ENCODE measurements at regions not wholly inside any gene's neighbourhood (a gene's known extent, or its start where the extent isn't known, plus 50 kb on each side); places are given as distances from the start of the nearest gene placed in this dataset.
"Not testable (repeated sequence)": the region's sequence is repeated elsewhere in the genome, so short reads cannot be mapped to it uniquely, and the experiment has no call there.

DNA sequence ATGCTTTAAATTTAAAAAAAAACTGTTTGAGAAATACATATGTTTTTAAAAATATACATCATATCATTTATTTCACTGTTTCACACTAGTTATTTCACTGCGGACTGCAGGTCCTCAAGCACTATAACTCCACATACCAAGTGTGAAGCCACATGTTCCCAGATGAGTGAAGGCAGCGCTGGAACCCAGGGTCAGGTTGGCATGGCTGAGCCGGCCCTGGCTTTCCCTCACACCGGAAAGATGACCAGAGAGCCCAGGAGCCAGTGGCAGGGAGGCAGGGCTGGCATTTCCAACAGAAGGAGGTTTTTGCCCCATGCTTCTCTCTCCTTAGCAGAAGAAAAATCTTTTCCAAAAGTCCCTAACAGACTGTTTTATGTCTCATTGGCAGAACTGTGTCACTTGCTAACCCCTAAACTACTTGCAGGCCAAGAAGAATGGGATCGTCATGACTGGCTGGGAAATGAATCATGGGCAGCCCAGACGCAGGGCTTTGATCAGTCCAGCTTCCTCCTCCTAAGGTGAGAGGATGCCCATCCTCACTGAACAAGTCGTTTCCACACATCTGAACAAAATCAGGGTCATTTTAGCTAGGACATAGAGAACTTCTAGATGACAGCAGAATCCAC is 287.6 kb upstream of the HNRNPA3 start:
- Histone ChIP-seq H3K4me3 (no peak overlapping the region), H3K27me3 (no peaks in the 10 kb centered on the region), H3K27ac (no peak overlapping the region), H3K4me1 (no peaks in the 10 kb centered on the region), H3K9me3 (peaks cover 0 to 4% (median 0%) of the 10 kb centered on the region in 3 donors), H3K36me3 (no peaks in the 10 kb centered on the region)
- TF ChIP-seq, protein P1, sequence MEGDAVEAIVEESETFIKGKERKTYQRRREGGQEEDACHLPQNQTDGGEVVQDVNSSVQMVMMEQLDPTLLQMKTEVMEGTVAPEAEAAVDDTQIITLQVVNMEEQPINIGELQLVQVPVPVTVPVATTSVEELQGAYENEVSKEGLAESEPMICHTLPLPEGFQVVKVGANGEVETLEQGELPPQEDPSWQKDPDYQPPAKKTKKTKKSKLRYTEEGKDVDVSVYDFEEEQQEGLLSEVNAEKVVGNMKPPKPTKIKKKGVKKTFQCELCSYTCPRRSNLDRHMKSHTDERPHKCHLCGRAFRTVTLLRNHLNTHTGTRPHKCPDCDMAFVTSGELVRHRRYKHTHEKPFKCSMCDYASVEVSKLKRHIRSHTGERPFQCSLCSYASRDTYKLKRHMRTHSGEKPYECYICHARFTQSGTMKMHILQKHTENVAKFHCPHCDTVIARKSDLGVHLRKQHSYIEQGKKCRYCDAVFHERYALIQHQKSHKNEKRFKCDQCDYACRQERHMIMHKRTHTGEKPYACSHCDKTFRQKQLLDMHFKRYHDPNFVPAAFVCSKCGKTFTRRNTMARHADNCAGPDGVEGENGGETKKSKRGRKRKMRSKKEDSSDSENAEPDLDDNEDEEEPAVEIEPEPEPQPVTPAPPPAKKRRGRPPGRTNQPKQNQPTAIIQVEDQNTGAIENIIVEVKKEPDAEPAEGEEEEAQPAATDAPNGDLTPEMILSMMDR (IDR thresholded peaks at IDR 0.05), result no peak
- no peak for DNase-seq
- intact Hi-C loops (cut with DNase I; ENCODE audit: low total_unique reads), result no loop called here

DNA sequence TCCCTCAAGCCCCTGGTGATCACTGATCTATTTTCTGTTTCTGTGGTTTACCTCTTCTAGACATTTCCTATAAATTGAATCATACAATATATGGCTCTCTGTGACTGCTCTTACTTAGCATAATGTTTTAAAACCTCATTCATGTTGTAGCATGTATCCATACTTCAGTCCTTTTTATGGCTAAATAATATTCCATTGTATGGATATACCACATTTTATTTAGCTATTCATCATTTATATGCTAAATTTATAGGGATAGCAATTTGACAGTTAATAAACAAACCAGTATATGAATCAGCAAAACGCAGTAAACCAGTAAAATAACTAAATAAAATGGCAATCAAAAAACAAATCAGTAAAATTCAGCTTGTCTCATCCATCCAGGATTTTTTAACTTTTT is 286.1 kb upstream of the HNRNPA3 start:
- Histone ChIP-seq H3K27ac (no peak overlapping the region), H3K4me1 (no peaks in the 10 kb centered on the region), H3K4me3 (no peak overlapping the region), H3K9me3 (peaks cover 0 to 4% (median 0%) of the 10 kb centered on the region in 3 donors), H3K36me3 (no peaks in the 10 kb centered on the region), H3K27me3 (no peaks in the 10 kb centered on the region)
- no peak for DNase-seq
- intact Hi-C loops (cut with DNase I; ENCODE audit: low total_unique reads), result no loop called here
- TF ChIP-seq, protein P1 (IDR thresholded peaks at IDR 0.05), result no peak

DNA sequence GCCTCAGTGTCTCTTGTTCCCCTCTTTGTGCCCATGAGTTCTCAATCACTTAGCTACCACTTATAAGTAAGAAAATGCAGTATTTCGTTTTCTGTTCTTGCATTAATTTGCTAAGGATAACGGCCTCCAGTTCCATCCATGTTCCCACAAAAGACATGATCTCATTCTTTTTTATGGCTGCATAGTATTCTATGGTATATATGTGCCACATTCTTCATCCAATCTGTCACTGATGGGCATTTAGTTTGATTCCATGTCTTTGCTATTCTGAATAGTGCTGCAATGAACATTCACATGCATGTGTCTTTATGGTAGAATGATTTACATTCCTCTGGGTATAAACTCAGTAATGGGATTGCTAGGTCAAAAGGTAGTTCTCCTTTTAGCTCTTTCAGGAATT is 283.2 kb upstream of the HNRNPA3 start:
- H3K36me3 ChIP-seq; H3K27me3 ChIP-seq; H3K27ac ChIP-seq; H3K4me3 ChIP-seq; H3K9me3 ChIP-seq; intact Hi-C loops (cut with DNase I; ENCODE audit: low total_unique reads); H3K4me1 ChIP-seq; DNase-seq: not testable (repeated sequence)

DNA sequence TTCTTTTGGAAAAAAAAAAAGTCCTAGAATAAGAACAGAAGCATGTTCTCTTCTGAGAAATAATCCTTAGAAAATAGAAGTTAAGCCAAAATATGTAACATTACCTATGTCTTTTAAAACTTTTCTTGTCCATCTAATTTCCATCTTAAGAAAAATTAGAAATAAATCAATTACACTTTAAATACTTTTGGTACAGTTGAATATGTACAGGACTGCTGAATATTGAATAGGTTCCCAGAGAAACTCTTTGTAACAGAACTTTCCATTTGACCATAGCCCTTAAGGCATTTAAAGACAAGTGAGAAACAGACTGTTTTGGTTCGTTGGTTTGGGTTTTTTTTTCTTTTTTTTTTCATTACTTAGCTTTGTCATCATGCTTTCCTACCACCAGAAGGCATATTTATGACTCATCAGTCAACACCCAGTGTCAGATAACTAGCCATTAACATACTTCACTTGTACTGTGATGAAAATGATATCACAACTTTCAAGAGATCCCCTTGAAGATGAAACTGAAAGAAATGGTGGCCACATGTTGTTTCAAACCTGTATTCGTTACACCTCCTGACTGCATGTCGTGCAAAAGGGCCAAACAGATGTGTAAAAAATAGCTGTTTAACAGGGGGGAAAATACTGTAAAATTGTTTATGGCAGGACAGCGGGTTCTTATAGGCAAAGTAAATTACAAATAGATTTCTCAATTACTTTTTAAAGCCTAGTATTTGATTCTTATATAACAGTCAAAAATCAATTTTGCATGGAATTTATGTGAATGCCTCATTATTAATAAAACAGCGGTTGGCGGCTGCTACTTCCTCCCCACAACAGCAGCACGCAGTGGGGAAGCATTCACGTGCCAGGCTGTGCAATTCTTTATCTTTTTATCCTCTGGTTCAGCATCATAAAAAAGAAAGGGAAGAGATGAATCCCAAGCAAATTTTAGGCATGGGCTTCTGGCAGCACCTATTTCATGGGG is 280.7 kb upstream of the HNRNPA3 start:
- Histone ChIP-seq H3K4me1 (no peaks in the 10 kb centered on the region), H3K27me3 (no peaks in the 10 kb centered on the region), H3K4me3 (no peak overlapping the region), H3K36me3 (no peaks in the 10 kb centered on the region), H3K9me3 (no peaks in the 10 kb centered on the region), H3K27ac (no peak overlapping the region)
- no peak for DNase-seq
- TF ChIP-seq, protein P1 (IDR thresholded peaks at IDR 0.05), result no peak
- intact Hi-C loops (cut with DNase I; ENCODE audit: low total_unique reads), result no loop called here

DNA sequence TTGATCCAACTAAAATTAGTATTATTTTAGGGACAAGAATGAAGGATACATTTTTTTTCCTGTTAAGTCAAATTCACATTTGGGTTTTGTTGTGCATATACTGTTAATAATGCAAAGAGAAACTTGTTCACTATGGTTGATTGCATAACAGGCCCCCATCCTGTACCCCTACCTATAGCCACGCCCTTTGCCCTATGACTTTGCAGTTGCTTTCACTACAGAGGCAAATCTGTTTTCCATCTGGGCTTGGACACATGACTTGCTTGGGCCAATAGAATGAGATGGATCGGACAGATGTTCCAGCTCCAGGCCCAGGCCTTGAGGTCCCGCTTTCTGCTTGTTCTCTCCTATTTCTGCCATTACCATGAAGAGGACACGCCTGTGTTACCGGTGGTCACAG is 278.5 kb upstream of the HNRNPA3 start:
- Histone ChIP-seq H3K27me3 (no peaks in the 10 kb centered on the region), H3K9me3 (no peaks in the 10 kb centered on the region), H3K4me1 (no peaks in the 10 kb centered on the region), H3K36me3 (no peaks in the 10 kb centered on the region), H3K4me3 (no peak overlapping the region), H3K27ac (no peak overlapping the region)
- TF ChIP-seq, protein P1 (IDR thresholded peaks at IDR 0.05), result no peak
- DNase-seq, result no peak
- intact Hi-C loops (cut with DNase I; ENCODE audit: low total_unique reads), result no loop called here

DNA sequence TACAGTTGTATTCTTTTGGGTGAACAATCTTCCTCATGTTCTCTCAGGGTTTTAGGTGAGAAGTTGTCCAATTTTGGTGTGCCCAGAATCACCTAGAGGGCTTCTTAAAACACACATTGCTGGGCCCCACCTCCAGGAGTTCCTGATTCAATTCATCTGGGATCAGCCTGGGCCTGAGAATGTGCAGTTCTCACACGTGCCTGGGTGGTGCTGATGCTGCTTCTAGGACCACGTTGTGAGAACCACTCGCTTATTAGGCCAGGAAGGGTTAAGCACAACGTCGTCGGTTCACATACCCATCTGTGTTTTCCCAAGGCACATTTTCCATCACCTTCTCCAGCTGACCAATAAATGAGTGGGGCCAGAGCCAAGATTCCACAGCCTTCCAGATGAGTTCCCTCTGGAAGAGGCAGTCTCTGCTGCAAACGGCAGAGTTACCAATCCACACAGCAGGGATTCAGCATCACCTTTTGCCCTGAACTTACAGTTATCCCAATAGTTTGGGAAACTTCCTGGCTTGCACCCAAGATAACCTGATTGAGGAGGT is 277.7 kb upstream of the HNRNPA3 start:
- Histone ChIP-seq H3K27ac (no peak overlapping the region), H3K27me3 (no peaks in the 10 kb centered on the region), H3K36me3 (no peaks in the 10 kb centered on the region), H3K4me1 (no peaks in the 10 kb centered on the region), H3K9me3 (no peaks in the 10 kb centered on the region), H3K4me3 (no peak overlapping the region)
- TF ChIP-seq, protein P1 (IDR thresholded peaks at IDR 0.05), result no peak
- no peak for DNase-seq
- intact Hi-C loops (cut with DNase I; ENCODE audit: low total_unique reads), result no loop called here

Data from tibial artery (tissue), 4 donors.